ENCODE measurements at regions not wholly inside any gene's neighbourhood (a gene's known extent, or its start where the extent isn't known, plus 50 kb on each side); places are given as distances from the start of the nearest gene placed in this dataset.

- intact Hi-C loops (cut with micrococcal nuclease), result no loop called here
- H3K4me1 ChIP-seq (ENCODE audit: control insufficient read depth in 1 of 2, insufficient read depth in 2 of 2, low read length in 2 of 2), result no peaks in the 10 kb centered on the region
- POLR2A ChIA-PET, result no interaction called here
- H3K4me2 ChIP-seq (ENCODE audit: low read length), result no peak overlapping the region
- CTCF ChIA-PET, result no interaction called here
- RAD21 ChIA-PET (ENCODE audit: low non-redundant PET in 1 of 2, low total read pairs in 2 of 2, uncharacterized antibody in 2 of 2, unreplicated experiment in 2 of 2), result no interaction called here
- no peak overlapping the region for H3K27ac ChIP-seq (ENCODE audit: low read depth, low read length)
- no peaks in the 10 kb centered on the region for H3K36me3 ChIP-seq (ENCODE audit: control insufficient read depth in 1 of 2, insufficient read depth in 2 of 2, low read length in 2 of 2)
- DNase-seq (ENCODE audit: low read depth, low spot score) (no peak), ATAC-seq (no peak)
- TF ChIP-seq RAD21 (IDR thresholded peaks at IDR 0.05; ENCODE audit: low read depth) (no peak), CBX3 (IDR thresholded peaks at IDR 0.05; ENCODE audit: low read depth) (no peak), CEBPB (IDR thresholded peaks at IDR 0.05; ENCODE audit: low read depth) (no peak), TCF7L2 (IDR thresholded peaks at IDR 0.05; ENCODE audit: borderline replicate concordance, extremely low read depth, insufficient read depth, insufficient read length) (no peak), SRF (IDR thresholded peaks at IDR 0.05; ENCODE audit: low read depth) (no peak), ZNF274 (IDR thresholded peaks at IDR 0.05; ENCODE audit: low read depth, low read length) (no peak), EZH2phosphoT487 (IDR thresholded peaks at IDR 0.05; ENCODE audit: borderline replicate concordance) (no peak), EGR1 (IDR thresholded peaks at IDR 0.05; ENCODE audit: low read depth) (no peak), SP1 (IDR thresholded peaks at IDR 0.05; ENCODE audit: low read depth) (no peak), SIN3A (IDR thresholded peaks at IDR 0.05; ENCODE audit: low read depth) (no peak), ELF1 (IDR thresholded peaks at IDR 0.05; ENCODE audit: borderline replicate concordance, low read depth) (no peak), CTCF (IDR thresholded peaks at IDR 0.05 in 2 of 3, conservative IDR thresholded peaks at IDR 0.05 in 1 of 3; ENCODE audit: borderline replicate concordance in 1 of 3, insufficient read depth in 1 of 3, low read depth in 2 of 3, low read length in 2 of 3) (no peak), POLR2A (IDR thresholded peaks at IDR 0.05; ENCODE audit: borderline replicate concordance, extremely low read depth, insufficient read depth, insufficient read length) (no peak), YY1 (IDR thresholded peaks at IDR 0.05; ENCODE audit: extremely low read depth, insufficient replicate concordance, low read depth, low read length) (no peak)
- no peaks in the 10 kb centered on the region for H3K9me2 ChIP-seq (ENCODE audit: insufficient read depth)
- no peaks in the 10 kb centered on the region for H3K27me3 ChIP-seq (ENCODE audit: insufficient read depth, low read length)
- H3K9me3 ChIP-seq (ENCODE audit: control insufficient read depth in 1 of 2, insufficient read depth in 1 of 2, low read depth in 1 of 2, low read length in 2 of 2), result peaks cover 11 to 15% of the 10 kb centered on the region in 2 experiments; a peak in 2 of 4 replicates
- no peak overlapping the region for H3K4me3 ChIP-seq (replicated peaks in 1 of 2; ENCODE audit: low read depth in 1 of 2, low read length in 2 of 2)
- H3K79me2 ChIP-seq (ENCODE audit: insufficient read depth, low read length), result no peaks in the 10 kb centered on the region
- no peak overlapping the region for H2AFZ ChIP-seq (ENCODE audit: low read depth, low read length, poor library complexity, severe bottlenecking)
- H4K20me1 ChIP-seq (ENCODE audit: insufficient read depth), result no peaks in the 10 kb centered on the region
- no TSS peak for BruUV-seq (replicated peaks)
- no peak overlapping the region for H3K9ac ChIP-seq (ENCODE audit: low read length)
These were observed 448.1 kb downstream of the DCDC2C start for GRCh38 chr2:4151521-4151920.
